ENCODE measurements at regions not wholly inside any gene's neighbourhood (a gene's known extent, or its start where the extent isn't known, plus 50 kb on each side); places are given as distances from the start of the nearest gene placed in this dataset.

GRCh38 chr12:39685854-39686657, 66.5 kb upstream of the ABCD2 start:
- TF ChIP-seq POLR2AphosphoS2 (conservative IDR thresholded peaks at IDR 0.05; ENCODE audit: low read length) (no peak), CTCF (IDR thresholded peaks at IDR 0.05) (no peak)
